NCI-H524 treated with DMSO at 0.1 percent for 48 hours (cell line): ENCODE measurements at regions not wholly inside any gene's neighbourhood (a gene's known extent, or its start where the extent isn't known, plus 50 kb on each side); places are given as distances from the start of the nearest gene placed in this dataset.

Source experiments
- DNase-seq: peaks from one replicate; lab custom pipeline; 2025; lab: John Stamatoyannopoulos, UW

- no peak for DNase-seq
Measured at GRCh38 chr21:36554411-36555157, 74.7 kb upstream of the CLDN14 start.

- no peak for DNase-seq
Measured at GRCh38 chr21:36555199-36555800, 75.4 kb upstream of the CLDN14 start.

GRCh38 chr21:36557316-36557715 lies 77.4 kb upstream of the CLDN14 start:
- no peak for DNase-seq

GRCh38 chr21:36560933-36561575 lies 81.1 kb upstream of the CLDN14 start:
- no peak for DNase-seq

- DNase-seq, result no peak
Measured at GRCh38 chr21:36563341-36563926, 83.5 kb upstream of the CLDN14 start.

- DNase-seq, result no peak
Measured at GRCh38 chr21:36564647-36565046, 84.7 kb upstream of the CLDN14 start.

- no peak for DNase-seq
Measured at GRCh38 chr21:36565540-36565939, 85.6 kb upstream of the CLDN14 start.

- DNase-seq, result no peak
Measured at GRCh38 chr21:36566644-36567043, 86.7 kb upstream of the CLDN14 start.

- no peak for DNase-seq
Measured at GRCh38 chr21:36567216-36567885, 87.4 kb upstream of the CLDN14 start.

GRCh38 chr21:36569511-36569910 lies 89.6 kb upstream of the CLDN14 start:
- no peak for DNase-seq

- no peak for DNase-seq
Measured at GRCh38 chr21:36571556-36571955, 91.6 kb upstream of the CLDN14 start.

- no peak for DNase-seq
Measured at GRCh38 chr21:36572039-36572438, 92.1 kb upstream of the CLDN14 start.

GRCh38 chr21:36575306-36575705 lies 95.4 kb upstream of the CLDN14 start:
- no peak for DNase-seq

- DNase-seq, result no peak
Measured at GRCh38 chr21:36576441-36576840, 96.5 kb upstream of the CLDN14 start.

- no peak for DNase-seq
Measured at GRCh38 chr21:36579898-36580297, 100.0 kb upstream of the CLDN14 start.

GRCh38 chr21:36582271-36582670 lies 102.3 kb upstream of the CLDN14 start:
- no peak for DNase-seq

- DNase-seq, result no peak
Measured at GRCh38 chr21:36583591-36583990, 103.7 kb upstream of the CLDN14 start.

- no peak for DNase-seq
Measured at GRCh38 chr21:36584980-36585940, 105.3 kb upstream of the CLDN14 start.

- no peak for DNase-seq
Measured at GRCh38 chr21:36587388-36587787, 107.5 kb upstream of the CLDN14 start.

- peak; percentile 10 for DNase-seq
Measured at GRCh38 chr21:36589352-36589971, 109.5 kb upstream of the SIM2 start.
